Activated T-cell treated with anti-CD3 and anti-CD28 coated beads for 24 hours (primary cell): ENCODE measurements at regions not wholly inside any gene's neighbourhood (a gene's known extent, or its start where the extent isn't known, plus 50 kb on each side); places are given as distances from the start of the nearest gene placed in this dataset.
"Not testable (repeated sequence)": the region's sequence is repeated elsewhere in the genome, so short reads cannot be mapped to it uniquely, and the experiment has no call there.

ENCODE experiments used
- DNase-seq: peaks from one replicate; pipeline ENCODE4 v3.0.0-alpha.2; 2020; ENCODE audit warnings: low read depth

DNA sequence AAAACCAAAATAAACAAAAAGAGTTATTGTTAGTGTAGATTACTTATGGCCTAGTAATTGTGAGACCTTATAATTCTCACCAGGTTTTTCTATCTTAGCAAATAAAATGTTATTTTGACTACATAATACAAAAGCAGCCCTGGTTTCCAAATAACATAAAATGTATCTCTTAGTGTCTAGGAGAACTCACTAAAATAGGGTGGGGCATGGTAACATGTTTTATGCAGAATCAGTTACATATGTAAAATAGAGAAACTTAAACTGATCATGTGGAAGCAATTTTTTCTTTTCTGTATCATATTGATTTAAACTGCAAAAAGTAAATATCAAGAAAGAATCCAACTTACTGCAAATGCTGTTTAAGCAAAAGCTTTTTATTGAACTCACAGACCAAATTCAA is 431.1 kb upstream of the ALCAM start:
- no peak for DNase-seq

DNA sequence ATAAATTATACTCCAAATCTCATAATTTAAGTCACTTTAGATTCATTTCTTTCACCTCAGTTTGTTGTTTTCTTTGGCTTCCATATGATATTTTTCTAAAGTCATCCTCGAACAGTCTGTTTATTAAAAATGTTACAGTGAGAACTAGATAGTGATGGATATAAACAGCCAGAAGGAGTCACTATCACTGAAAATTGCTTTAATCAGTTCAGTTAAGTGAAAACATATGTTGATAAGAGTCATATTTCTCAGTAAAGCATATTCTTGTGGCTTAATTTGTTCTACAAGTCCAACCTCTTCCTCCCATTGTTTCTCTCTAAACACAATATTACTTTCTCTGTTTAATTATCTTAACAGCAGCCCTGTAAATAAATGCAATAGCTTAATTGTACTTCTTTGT is 427.5 kb upstream of the ALCAM start:
- no peak for DNase-seq

DNA sequence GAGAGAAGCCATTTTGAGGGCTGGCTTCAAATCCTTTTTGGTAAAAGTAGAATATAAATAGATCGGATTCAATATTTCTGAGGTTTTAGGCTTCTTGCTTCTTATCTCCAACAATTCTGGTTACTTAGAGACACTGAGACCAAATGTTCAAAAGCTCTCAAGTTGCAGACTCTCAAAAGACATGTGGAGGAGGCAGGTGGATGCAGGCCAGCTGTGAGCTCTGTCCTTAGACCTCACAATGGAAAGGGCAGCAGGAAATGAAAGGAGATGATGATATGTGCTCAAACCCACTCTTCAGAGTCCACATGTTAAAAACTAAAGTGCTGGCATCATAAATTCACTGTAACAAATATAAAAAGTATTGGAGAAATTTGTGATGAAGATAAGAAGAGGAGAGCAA is 424.9 kb upstream of the ALCAM start:
- no peak for DNase-seq

DNA sequence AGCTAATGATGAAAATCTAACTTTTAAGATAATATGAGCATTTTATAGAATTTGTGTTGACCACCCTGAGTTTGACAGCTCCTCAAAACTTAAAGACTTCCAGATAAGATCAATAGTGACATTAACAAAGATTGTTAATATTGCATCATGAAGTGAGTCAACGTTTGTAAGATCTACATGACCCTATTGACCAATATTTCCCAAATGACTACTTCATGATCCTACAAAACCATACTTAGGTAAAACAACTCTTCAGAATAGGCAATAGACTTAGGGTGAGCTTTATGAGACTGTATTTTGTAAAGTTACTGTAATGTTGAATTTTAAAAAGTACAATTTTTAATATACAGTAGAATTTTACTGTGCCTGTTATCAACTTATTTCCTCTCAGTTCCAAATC is 422.7 kb upstream of the ALCAM start:
- no peak for DNase-seq

DNA sequence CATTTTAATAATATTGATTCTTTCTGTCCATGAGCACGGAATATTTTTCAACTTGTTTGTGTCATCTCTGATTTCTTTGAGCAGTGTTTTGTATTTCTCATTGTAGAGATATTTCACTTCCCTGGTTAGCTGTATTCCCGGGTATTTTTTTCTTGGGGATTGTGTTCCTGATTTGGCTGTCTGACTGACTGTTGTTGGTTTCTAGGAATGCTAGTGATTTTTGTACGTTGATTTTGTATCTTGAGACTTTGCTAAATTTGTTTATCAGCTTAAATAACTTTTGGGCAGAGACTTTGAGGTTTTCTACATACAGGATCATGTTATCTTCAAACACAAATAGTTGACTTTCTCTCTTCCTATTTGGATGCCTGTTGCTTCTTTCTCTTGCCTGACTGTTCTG is 418.8 kb upstream of the ALCAM start:
- no peak for DNase-seq

DNA sequence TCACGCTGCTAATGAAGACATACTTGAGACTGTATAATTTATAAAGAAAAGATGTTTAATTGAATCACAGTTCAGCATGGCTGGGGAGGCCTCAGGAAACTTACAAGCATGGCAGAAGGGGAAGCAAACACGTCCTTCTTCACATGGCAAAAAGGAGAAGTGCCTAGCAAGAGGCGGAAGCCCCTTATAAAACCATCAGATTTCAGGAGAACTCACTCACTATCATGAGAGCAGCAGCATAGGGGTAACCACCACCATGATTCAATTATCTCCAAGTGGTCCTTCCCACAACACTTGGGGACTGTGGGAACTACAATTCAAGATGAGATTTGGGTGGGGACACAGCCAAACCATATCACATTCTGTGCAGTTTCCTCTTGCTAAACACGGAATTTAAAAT is 416.9 kb upstream of the ALCAM start:
- not testable (repeated sequence) for DNase-seq

DNA sequence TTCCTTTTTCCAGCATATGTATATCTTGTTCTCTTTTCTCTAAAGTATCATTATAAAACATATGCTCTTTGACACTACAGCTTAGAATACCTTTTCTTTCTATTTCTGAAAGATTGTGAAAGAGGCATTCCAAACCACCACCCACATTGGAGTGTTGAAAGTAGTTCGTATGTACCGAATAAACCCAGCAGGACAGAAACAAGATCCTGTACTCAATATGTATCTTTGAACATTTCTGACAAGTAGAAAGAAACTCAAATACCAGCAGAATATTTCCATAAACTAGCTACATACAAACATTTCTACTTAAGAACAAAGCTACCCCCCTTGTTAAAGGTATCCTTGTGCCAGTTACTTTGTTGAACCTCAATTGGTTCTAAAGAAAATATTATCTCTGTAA is 415.3 kb upstream of the ALCAM start:
- no peak for DNase-seq

DNA sequence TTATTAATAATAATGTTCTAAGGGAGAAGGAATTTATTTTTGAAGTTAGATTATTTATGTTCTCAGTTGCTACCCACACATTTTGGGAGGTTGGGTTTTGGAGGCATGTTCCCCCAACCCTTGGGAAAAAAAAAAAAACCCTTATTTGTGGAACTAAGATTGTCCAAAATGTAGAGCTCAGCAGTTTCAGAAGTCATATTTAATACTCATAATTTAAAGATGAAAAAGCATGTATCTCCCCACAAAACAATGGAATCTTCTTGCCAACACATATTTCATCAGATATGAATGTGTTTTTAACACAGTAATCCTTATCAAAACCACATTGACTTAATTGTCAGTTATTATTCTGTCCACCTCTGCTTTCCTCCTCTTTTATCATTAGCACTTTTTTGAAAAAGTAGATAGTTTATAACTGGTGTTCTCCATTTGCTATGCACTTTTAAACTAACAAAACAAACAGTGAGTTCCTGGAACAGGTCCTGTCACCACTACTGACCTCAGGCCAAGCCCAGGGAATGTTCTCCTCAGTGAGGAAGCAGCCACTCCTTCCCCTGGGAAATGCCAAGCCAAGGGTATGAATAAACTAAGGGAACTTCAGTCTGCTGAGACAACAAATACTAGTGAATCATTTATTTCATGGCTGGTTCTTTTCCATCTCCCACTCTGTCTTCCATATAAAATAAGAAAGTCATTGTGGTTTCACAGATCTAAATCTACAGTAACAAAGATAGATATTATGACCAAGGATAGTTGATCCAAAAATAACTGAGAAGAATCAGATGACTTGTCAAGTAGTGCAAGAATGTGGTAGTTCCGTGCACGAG is 414.4 kb upstream of the ALCAM start:
- no peak for DNase-seq

DNA sequence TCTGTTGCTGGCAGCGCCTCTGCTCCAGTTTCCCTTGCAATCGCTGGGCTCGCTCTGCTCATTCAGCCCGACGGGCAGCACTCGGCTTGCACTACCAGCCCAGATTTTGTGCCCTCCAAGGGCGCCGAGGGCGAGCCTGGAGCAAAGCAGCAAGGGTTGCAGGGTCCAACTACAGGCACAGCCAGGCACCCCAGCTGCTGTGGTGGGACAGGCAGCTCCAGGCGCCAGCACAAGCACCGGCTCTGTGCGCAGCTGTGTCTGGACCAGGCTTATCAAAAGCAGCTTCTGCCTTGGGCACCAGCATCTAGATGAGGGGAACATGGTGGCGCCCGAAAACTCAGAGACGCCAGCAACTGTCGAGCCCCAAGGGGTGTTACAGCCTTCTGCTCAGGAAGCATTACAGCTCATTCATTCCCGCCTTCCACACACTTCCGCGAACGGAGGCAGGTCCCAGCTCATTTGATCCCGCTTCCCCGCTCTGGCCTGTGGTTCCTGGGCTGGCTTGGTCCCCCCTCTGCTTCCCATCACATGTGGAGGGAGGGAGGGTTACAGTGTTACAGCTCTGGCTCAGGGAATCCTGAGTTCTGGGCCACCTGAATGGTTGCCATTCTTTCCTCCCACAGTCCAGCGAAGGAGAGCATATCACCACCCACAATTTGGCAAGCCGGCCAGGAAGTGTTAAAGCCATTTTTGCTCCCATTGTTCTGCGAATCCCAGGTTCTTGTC is 409.9 kb upstream of the ALCAM start:
- no peak for DNase-seq

DNA sequence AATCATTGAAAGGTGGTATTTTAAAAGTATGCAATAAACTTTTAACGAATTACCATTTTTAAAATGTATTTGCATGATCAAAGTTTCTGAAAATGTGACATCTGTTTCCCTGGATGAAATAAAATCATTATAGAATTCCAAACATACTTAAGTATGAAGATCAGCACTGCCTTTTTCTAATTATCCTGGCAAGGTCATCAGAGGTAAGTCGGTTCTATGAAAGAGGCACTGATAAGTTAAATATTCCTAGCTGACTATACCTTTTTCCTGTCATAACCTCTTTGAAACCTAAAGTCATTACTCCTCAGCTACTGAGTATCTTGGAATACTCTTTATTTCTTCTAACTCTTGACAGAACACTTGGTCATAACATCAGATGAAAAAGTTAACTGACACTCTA is 406.1 kb upstream of the ALCAM start:
- no peak for DNase-seq

DNA sequence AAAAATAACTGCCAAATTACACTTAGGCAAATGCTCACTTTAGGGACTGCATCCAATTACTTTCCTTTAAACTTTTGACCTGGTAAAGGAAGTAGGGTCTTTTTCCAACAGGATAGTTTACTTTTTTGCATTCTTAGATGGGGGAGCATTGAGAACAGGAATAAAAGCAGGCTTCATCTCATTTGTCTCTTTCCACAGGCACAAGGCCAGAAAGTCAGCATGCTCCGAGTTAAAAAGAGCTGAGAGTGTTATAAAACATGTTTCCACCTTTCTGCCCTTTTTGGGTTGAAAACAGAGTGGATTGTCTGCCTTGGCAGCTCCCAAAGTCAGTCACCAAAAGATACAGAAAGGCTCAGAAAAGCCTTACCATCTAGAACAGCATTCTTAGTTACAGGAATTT is 404.9 kb upstream of the ALCAM start:
- DNase-seq, result no peak

DNA sequence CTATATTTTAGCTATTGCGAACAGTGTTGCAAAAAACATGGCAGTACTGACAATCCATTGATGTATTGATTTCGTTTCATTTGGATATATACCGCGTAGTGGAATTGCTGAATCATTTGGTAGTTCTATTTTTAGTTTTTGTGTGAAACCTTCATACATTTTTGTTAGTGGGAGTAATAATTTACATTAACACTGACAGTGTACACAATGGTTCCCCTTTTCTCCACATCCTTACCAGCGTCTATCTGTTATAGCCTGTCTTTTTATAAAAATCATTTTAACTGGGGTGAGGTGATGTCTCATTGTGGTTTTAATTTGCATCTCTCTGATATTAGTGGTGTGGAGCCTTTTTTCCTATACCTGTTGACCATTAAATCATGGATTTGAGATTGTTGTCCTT is 392.4 kb upstream of the ALCAM start:
- no peak for DNase-seq

DNA sequence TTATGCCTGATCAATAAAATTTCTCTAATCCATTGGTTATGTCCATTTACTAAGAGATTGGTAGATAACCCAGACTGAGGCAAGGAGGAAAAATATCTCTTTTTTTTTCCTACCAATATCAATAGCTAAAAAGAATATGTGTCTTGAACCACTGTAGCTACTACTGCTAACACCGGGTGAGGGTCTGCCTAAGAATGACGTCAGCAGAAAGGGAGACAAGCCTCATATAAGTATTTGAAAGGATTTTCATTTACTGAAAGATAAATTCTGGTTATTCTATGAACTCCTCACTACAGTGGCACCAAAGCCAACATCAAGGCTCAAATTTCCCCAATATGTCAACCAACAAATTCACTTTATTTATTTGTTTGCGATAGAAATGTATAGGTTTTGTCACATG is 389.0 kb upstream of the ALCAM start:
- no peak for DNase-seq

DNA sequence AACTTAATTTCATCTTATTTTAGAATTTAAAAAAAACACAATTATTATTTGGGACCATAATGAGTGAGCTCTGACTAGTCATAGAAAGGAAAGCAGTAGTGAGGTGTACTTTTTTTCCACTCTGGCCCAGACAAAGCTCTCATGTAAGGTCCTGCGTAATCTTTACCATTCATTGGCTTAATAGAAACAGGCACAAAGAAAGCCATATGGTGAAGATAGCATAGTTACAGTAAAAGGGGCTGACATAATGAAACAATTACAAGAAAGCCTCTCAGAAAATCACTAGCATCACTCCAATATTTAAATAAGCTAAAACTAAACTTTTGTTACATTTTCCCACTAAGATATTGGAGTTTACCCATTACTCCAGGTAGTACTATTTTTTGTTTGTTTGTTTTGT is 384.6 kb upstream of the ALCAM start:
- no peak for DNase-seq

DNA sequence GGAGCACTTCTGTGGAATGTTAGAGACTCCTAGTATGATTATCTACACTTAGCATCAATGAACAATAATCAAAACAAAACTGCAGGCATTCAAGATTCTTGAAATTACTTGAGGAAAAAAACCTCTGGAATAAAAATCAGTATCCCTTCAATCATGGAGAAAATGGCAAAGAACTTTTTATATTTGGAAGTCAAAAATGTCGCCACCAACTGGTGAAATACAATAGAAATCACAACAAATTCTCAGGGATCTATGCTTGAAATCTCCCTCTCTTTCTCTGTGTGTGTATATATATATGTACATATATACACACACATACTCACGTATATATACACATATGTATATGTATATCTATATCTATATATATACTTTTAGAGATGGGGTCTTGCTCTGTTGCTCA is 378.9 kb upstream of the ALCAM start:
- no peak for DNase-seq

DNA sequence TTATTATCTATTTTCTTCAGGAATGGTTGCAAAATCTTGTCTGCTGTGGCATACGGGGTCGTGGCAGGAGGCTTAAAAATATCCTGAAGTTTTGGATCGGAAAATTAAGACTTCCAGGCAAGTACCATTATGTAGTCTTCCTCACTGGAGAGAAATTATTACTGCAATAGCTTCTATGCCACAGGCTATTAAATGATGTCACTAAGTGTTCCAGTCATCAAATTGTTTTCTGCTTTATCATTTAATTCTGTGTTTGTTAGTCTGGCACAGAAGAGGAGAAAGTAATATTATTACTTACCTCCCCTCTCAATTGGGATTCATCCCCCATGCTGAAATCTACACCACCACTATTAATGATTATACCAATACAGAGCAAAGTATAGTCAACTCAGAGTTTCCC is 378.2 kb upstream of the ALCAM start:
- DNase-seq, result no peak

DNA sequence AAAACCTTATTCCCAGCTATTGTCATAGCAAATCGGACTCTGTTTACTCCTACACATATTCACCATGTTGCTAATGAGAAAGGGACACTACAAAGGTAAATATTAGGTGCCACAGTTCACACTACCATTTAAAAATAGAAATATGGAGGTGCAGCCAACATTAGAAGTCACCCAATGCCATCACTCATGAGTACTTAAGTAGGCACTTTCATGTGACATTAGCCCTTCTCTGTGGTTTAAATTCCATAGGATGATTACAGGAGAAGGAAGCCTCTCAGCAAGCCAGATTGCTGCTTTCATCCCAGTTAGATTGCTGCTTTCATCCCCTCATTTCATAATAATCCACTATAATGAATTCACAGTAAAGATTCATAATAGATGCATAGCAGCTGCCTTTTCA is 376.8 kb upstream of the ALCAM start:
- DNase-seq, result no peak

DNA sequence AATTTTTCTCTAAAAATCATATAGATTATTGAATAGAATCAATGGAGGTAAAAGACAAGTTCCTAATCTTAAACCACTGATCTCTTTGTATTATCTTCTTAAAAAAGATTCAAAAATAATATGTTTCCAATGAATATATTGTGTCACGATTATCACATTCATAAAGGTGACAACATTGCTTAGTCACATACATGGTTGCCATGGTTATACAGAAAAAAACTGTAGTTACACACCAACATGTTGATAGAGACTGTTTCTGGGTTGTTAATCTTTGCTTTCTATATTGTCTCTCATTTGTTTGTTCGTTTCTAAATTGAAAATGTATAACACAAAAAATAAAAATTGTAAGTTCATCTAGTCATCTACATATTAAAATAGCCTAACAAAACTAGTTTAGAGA is 376.0 kb upstream of the ALCAM start:
- DNase-seq, result no peak

DNA sequence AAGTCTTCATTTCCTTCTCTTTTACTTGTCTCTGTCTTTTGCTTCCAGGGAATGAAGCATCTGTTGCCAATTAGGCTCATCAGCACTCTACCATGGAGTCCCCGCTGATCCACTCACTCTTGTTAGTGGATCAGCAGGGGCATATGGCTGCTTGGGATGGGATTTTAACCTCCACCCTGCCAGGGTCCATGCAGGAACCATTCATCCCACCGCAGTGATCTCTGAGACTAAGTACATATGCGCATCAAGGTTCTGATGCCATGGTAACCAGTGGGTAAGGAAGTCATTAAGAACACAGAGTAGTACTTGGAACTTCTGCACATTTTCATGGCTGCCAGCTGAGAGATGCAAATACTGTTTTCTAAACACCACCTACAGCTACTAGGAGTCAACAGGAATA is 374.0 kb upstream of the ALCAM start:
- DNase-seq, result no peak

DNA sequence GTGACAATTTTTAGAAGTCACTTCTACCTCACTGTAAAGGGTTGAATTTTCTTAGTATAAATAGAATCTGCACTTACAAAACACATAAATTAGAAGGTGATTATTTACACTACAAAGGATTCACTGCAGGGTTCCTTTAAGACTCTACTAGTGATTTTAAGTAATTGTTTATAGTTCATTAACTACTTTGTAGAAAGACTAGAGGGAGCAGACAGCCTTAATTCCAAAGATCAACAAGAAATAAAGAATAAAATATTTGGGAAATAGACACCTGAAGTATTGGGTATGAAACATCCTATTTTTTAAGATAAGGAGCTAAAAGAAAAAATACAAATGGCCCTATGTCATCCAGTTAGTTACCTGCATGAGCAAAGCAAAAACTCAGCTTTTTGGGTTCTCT is 360.5 kb upstream of the ALCAM start:
- DNase-seq, result no peak

DNA sequence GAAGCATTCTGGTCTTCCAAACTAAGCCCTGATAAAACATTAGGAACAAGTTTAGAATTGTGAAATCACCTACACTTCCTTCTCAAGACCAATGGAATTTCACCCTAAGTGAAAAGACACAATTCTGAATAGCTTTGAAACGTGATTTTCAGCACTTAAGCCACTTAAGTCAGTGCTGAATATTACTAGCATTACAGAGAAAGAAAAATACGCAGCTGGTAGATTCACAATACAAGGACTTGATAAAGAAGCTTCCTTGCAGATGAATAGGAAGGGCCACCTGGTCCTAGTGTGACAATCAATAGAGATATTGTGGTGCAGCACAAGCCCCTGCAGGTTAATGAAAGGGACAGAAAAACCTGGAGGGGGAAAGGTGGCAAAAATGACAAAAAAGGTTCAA is 353.1 kb upstream of the ALCAM start:
- DNase-seq, result no peak

DNA sequence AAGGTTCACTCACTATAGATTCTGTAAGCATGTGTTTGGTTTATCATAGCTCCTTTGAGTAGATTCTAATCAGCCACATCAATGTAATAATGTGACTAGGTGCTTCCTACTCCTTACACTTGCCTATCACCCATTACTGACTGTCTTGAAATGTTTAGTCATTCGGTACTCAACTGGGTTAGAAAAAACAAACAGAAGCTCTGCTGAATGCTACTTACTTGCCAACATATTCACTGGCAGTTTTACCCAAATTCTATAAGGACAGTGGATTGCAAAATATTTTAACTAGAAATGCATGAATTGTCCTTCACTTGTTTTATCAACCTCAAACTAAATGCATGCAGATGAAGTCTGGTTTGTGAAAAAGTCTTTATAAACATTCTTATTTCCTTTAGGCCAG is 352.1 kb upstream of the ALCAM start:
- no peak for DNase-seq

DNA sequence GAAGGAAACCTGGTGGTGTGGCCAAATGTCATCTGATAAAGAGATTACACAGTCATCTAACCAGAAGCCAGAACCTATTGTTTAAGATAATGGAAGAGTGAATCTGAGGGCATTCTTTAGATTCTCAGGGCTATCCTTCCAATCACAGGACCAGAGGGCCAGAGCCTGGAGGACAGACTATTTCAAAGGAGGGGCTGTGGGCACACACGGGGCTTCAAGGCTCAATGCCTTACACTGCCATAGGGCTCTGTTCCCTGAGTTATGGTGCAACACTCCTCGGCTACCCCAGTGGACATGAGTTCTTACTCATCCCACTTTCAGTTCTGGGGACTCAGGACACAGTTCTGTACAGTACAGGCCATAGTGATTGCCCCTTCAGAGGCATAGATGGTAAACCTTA is 343.9 kb upstream of the ALCAM start:
- no peak for DNase-seq

DNA sequence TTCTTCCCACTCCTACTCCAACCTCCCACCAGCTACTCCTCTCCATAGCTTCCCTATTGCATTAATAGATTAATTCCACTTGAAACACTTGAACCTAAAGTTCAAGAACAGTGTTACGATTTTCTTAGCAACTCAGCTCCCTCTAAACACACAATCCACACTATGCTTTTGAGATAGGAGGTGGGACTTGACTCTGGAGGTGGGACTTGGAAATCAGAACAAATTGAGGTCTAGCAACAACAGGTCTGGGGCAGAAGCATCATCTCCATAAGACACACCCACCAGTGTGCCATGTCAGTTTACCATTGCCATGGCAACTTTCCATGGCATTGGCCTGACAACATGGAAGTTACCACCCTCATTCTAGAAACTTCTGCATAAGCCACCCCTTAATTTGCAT is 336.5 kb upstream of the ALCAM start:
- no peak for DNase-seq
